ENCODE measurements at regions not wholly inside any gene's neighbourhood (a gene's known extent, or its start where the extent isn't known, plus 50 kb on each side); places are given as distances from the start of the nearest gene placed in this dataset.

- TF ChIP-seq, protein P1, sequence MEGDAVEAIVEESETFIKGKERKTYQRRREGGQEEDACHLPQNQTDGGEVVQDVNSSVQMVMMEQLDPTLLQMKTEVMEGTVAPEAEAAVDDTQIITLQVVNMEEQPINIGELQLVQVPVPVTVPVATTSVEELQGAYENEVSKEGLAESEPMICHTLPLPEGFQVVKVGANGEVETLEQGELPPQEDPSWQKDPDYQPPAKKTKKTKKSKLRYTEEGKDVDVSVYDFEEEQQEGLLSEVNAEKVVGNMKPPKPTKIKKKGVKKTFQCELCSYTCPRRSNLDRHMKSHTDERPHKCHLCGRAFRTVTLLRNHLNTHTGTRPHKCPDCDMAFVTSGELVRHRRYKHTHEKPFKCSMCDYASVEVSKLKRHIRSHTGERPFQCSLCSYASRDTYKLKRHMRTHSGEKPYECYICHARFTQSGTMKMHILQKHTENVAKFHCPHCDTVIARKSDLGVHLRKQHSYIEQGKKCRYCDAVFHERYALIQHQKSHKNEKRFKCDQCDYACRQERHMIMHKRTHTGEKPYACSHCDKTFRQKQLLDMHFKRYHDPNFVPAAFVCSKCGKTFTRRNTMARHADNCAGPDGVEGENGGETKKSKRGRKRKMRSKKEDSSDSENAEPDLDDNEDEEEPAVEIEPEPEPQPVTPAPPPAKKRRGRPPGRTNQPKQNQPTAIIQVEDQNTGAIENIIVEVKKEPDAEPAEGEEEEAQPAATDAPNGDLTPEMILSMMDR (IDR thresholded peaks at IDR 0.05) = no peak
- TF ChIP-seq EP300 (IDR thresholded peaks at IDR 0.05) (no peak), POLR2A (IDR thresholded peaks at IDR 0.05) (no peak)
Observed at GRCh38 chr5:12071455-12071854, 167.2 kb upstream of the CTNND2 start.
